ENCODE measurements at regions not wholly inside any gene's neighbourhood (a gene's known extent, or its start where the extent isn't known, plus 50 kb on each side); places are given as distances from the start of the nearest gene placed in this dataset.

GRCh38 chr1:30304080-30304479, 419.3 kb downstream of the MATN1 start:
- TF ChIP-seq POLR2AphosphoS5 (IDR thresholded peaks at IDR 0.05) = no peak
- TF ChIP-seq, protein P1, sequence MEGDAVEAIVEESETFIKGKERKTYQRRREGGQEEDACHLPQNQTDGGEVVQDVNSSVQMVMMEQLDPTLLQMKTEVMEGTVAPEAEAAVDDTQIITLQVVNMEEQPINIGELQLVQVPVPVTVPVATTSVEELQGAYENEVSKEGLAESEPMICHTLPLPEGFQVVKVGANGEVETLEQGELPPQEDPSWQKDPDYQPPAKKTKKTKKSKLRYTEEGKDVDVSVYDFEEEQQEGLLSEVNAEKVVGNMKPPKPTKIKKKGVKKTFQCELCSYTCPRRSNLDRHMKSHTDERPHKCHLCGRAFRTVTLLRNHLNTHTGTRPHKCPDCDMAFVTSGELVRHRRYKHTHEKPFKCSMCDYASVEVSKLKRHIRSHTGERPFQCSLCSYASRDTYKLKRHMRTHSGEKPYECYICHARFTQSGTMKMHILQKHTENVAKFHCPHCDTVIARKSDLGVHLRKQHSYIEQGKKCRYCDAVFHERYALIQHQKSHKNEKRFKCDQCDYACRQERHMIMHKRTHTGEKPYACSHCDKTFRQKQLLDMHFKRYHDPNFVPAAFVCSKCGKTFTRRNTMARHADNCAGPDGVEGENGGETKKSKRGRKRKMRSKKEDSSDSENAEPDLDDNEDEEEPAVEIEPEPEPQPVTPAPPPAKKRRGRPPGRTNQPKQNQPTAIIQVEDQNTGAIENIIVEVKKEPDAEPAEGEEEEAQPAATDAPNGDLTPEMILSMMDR (IDR thresholded peaks at IDR 0.05) = no peak
- no peak for TF ChIP-seq POLR2A (IDR thresholded peaks at IDR 0.05)
- no peak for TF ChIP-seq EP300 (IDR thresholded peaks at IDR 0.05)
